ENCODE measurements at regions not wholly inside any gene's neighbourhood (a gene's known extent, or its start where the extent isn't known, plus 50 kb on each side); places are given as distances from the start of the nearest gene placed in this dataset.
"Not testable (repeated sequence)": the region's sequence is repeated elsewhere in the genome, so short reads cannot be mapped to it uniquely, and the experiment has no call there.

GRCh38 chr9:22954550-22954949 lies 507.9 kb downstream of the DMRTA1 start:
- no peak overlapping the region for H3K4me3 Mint-ChIP-seq
- ATAC-seq (replicated peaks) = no peak
- H3K36me3 Mint-ChIP-seq (ENCODE audit: low read depth) = no peaks in the 10 kb centered on the region
- H3K27ac Mint-ChIP-seq = no peak overlapping the region
- no peaks in the 10 kb centered on the region for H3K27me3 Mint-ChIP-seq
- no peaks in the 10 kb centered on the region for H3K4me1 Mint-ChIP-seq
- peaks cover 8% of the 10 kb centered on the region for H3K9me3 Mint-ChIP-seq

DNA sequence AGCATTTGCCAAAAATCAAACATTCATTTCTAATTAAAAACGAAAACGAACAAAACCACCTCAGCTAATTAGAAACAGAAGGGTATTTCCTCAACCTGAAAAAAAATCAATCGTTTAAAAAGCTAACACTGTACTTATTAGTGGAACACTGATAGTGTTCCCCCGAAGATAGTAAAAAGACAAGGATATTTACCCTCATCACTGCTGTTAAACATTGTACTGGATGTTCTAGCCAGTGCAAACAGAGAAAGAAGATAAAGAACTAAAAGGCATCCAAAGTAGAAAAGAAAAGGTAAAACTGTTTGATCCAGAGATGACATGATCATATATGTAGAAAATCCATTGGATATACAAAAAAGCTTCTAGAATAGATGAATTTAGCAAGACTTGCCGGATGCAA lies 508.3 kb downstream of the DMRTA1 start:
- Mint-ChIP-seq H3K4me3 (no peak overlapping the region), H3K27ac (no peak overlapping the region), H3K27me3 (no peaks in the 10 kb centered on the region), H3K36me3 (ENCODE audit: low read depth) (no peaks in the 10 kb centered on the region), H3K4me1 (no peaks in the 10 kb centered on the region), H3K9me3 (peaks cover 7% of the 10 kb centered on the region)
- ATAC-seq (replicated peaks) = no peak

- Mint-ChIP-seq H3K27ac (no peak overlapping the region), H3K4me1 (no peaks in the 10 kb centered on the region), H3K4me3 (no peak overlapping the region), H3K27me3 (no peaks in the 10 kb centered on the region), H3K9me3 (peaks cover 3% of the 10 kb centered on the region), H3K36me3 (ENCODE audit: low read depth) (no peaks in the 10 kb centered on the region)
- no peak for ATAC-seq (replicated peaks)
Measured at GRCh38 chr9:22969350-22969979, 522.8 kb downstream of the DMRTA1 start.

DNA sequence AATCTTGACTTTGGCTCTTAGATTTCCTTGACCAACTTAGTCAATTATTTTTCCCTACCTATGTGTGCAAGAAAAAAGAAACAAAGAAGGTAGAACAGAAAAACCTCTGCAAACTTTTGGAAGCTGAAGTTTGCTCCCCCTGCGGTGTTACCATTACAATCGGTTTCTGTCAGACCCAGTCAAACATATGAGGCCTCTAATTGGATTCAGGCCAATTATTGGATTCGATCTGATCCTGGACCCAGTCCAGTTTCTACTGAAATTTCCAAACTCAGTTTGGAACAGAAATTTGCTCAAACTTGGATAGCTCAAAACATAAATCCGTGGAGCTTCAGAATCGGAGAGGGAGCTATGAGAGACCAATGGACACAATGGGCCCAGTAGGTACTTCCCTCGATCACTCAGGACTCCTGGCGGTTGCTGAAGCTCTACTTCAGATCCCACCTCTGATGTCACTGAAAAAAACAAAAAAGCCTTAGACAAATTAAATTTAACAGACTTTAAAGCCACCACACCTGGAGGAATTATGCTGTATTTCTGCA lies 523.9 kb downstream of the DMRTA1 start:
- Mint-ChIP-seq H3K4me3 (no peak overlapping the region), H3K36me3 (ENCODE audit: low read depth) (no peaks in the 10 kb centered on the region), H3K27me3 (no peaks in the 10 kb centered on the region), H3K4me1 (no peaks in the 10 kb centered on the region), H3K9me3 (peaks cover 3% of the 10 kb centered on the region), H3K27ac (no peak overlapping the region)
- ATAC-seq (replicated peaks) = no peak

DNA sequence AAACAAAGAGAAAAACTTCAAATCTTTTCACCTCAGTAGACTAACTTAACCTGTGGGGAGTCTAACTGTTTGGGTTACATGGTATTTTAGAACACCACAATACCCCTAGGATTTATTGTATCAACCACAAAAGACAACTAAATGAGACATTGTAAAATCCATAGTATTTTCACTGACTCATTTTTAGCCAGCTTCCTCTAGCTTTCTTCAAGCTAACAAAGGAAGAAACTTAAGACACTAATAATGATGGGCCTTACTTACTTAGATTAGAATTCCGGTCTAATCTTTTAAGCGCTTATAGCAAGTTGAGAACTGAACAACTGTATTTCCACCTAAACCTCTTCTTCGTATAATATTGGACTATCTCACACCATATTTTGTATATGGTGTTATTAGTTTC lies 529.3 kb downstream of the DMRTA1 start:
- Mint-ChIP-seq H3K4me1 (no peaks in the 10 kb centered on the region), H3K4me3 (no peak overlapping the region), H3K27ac (no peak overlapping the region), H3K27me3 (no peaks in the 10 kb centered on the region), H3K36me3 (ENCODE audit: low read depth) (no peaks in the 10 kb centered on the region), H3K9me3 (no peaks in the 10 kb centered on the region)
- no peak for ATAC-seq (replicated peaks)

- no peak for ATAC-seq (replicated peaks)
- Mint-ChIP-seq H3K4me1 (no peaks in the 10 kb centered on the region), H3K9me3 (no peaks in the 10 kb centered on the region), H3K4me3 (no peak overlapping the region), H3K27ac (no peak overlapping the region), H3K36me3 (ENCODE audit: low read depth) (no peaks in the 10 kb centered on the region), H3K27me3 (no peaks in the 10 kb centered on the region)
Measured at GRCh38 chr9:22976454-22976853, 529.8 kb downstream of the DMRTA1 start.

GRCh38 chr9:22980429-22980828 lies 533.8 kb downstream of the DMRTA1 start:
- not testable (repeated sequence) for H3K4me3 Mint-ChIP-seq; ATAC-seq (replicated peaks); H3K9me3 Mint-ChIP-seq; H3K36me3 Mint-ChIP-seq (ENCODE audit: low read depth); H3K4me1 Mint-ChIP-seq; H3K27me3 Mint-ChIP-seq; H3K27ac Mint-ChIP-seq

DNA sequence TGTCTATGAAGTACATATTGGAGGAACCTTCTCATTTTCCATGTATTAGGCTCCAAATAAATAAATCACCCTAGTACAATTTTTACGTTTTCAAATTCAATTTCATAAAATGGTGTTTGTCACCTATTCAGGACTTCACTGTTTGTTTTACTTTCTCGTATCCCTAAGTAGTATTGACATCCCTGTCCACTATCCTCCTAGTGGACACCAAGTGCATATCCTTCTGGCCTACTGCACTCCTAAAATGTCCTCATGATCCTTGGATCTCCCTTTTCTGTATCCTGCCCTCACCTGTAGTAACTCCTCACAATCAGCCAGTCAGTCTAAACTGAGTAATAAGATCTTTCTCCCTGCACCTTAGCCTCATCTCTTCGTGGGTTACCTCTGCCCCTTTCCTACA lies 539.9 kb downstream of the DMRTA1 start:
- H3K4me3 Mint-ChIP-seq = no peak overlapping the region
- ATAC-seq (replicated peaks) = no peak
- no peak overlapping the region for H3K27ac Mint-ChIP-seq
- no peaks in the 10 kb centered on the region for H3K36me3 Mint-ChIP-seq (ENCODE audit: low read depth)
- H3K27me3 Mint-ChIP-seq = no peaks in the 10 kb centered on the region
- no peaks in the 10 kb centered on the region for H3K4me1 Mint-ChIP-seq
- H3K9me3 Mint-ChIP-seq = peaks cover 6% of the 10 kb centered on the region

DNA sequence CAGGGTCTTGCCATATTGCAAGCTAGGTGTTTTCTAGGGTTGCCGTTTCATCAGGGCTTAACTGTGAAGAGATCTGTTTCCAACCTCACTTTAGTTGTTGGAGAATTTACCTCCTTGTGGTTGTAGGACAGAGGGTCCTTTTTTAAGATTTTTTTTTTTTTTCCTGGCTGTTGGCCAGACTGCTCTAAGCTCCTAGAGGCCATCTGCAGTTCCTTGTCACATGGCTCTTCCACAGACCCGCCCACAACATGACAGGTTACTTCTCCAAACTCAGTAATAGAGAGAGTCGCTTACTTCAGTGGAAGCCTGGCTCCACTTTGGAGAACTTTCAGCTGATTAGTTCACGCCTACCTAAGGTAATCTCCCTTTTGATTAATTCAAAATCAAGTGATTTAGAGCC lies 543.7 kb downstream of the DMRTA1 start:
- H3K27ac Mint-ChIP-seq = no peak overlapping the region
- no peak overlapping the region for H3K4me3 Mint-ChIP-seq
- H3K36me3 Mint-ChIP-seq (ENCODE audit: low read depth) = no peaks in the 10 kb centered on the region
- H3K27me3 Mint-ChIP-seq = no peaks in the 10 kb centered on the region
- no peaks in the 10 kb centered on the region for H3K4me1 Mint-ChIP-seq
- ATAC-seq (replicated peaks) = no peak
- peaks cover 12% of the 10 kb centered on the region for H3K9me3 Mint-ChIP-seq

GRCh38 chr9:22992780-22993179 lies 546.2 kb downstream of the DMRTA1 start:
- no peak for ATAC-seq (replicated peaks)

DNA sequence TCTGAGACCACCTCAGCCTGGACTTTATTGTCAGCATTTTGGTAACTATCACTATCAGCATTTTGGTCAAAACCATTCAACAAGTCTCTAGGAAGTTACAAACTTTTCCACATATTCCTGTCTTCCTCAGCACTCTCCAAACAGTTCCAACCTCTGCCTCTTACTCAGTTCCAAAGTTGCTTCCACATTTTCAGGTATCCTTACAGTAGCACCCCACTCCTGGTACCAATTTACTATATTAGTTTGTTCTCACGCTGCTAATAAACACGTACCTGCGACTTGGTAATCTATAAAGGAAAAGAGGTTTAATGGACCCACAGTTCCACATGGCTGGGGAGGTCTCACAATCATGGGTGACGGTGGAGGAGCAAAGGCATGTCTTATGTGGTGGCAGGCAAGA lies 551.3 kb downstream of the DMRTA1 start:
- Mint-ChIP-seq H3K4me1 (no peaks in the 10 kb centered on the region), H3K27me3 (no peaks in the 10 kb centered on the region), H3K9me3 (peaks cover 29% of the 10 kb centered on the region), H3K4me3 (no peak overlapping the region), H3K36me3 (ENCODE audit: low read depth) (no peaks in the 10 kb centered on the region), H3K27ac (no peak overlapping the region)
- no peak for ATAC-seq (replicated peaks)

More at GRCh38 chr9:22992780-22993179, 546.2 kb downstream of the DMRTA1 start:
- H3K36me3 Mint-ChIP-seq (ENCODE audit: low read depth) = no peaks in the 10 kb centered on the region
- H3K27me3 Mint-ChIP-seq = no peaks in the 10 kb centered on the region
- no peaks in the 10 kb centered on the region for H3K4me1 Mint-ChIP-seq
- no peak overlapping the region for H3K27ac Mint-ChIP-seq
- H3K4me3 Mint-ChIP-seq = no peak overlapping the region
- peaks cover 17% of the 10 kb centered on the region for H3K9me3 Mint-ChIP-seq

DNA sequence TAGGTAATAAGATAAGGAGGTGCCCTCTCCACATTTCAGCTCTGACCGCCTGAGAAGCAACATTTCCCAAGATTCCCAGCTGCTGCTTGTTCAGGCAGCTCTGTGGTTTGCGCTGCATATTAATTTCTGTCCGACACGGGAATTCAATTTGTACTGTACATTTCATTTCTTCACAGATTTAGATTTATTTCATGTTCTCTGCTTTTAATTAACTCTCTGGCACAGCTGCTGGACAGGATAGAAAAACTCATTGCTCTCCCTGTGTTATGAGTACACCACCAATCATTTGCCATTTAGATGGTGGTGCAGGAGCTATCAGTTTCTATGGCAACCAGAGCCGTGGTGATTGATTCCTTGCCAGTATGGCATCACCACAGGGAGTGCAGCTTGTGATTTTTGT lies 558.5 kb downstream of the DMRTA1 start:
- H3K27ac Mint-ChIP-seq = no peak overlapping the region
- no peak for ATAC-seq (replicated peaks)
- no peaks in the 10 kb centered on the region for H3K36me3 Mint-ChIP-seq (ENCODE audit: low read depth)
- no peaks in the 10 kb centered on the region for H3K27me3 Mint-ChIP-seq
- no peaks in the 10 kb centered on the region for H3K4me1 Mint-ChIP-seq
- H3K4me3 Mint-ChIP-seq = no peak overlapping the region
- peaks cover 4% of the 10 kb centered on the region for H3K9me3 Mint-ChIP-seq

DNA sequence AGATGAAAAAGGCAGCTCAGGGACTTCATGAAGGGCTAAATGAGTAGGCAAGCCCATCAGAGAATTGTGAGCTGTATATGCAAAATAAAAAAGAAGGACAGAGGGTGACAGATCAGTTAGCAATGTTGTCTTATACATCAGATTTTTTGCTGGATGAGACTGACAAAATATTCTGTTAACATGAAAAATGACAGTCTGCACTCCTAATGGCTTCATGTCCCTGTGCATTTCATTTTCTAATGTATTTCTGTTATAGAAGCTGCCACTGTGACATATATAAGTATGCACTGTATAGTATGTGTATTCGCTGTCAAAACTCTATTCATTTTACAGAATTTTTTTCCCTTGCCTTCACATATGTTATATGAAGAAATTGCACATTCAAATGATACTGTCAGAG lies 559.5 kb downstream of the DMRTA1 start:
- peaks cover 4% of the 10 kb centered on the region for H3K9me3 Mint-ChIP-seq
- no peak overlapping the region for H3K27ac Mint-ChIP-seq
- no peaks in the 10 kb centered on the region for H3K27me3 Mint-ChIP-seq
- no peak overlapping the region for H3K4me3 Mint-ChIP-seq
- no peaks in the 10 kb centered on the region for H3K36me3 Mint-ChIP-seq (ENCODE audit: low read depth)
- H3K4me1 Mint-ChIP-seq = no peaks in the 10 kb centered on the region
- no peak for ATAC-seq (replicated peaks)

- Mint-ChIP-seq H3K4me3 (no peak overlapping the region), H3K27me3 (no peaks in the 10 kb centered on the region), H3K27ac (no peak overlapping the region), H3K4me1 (no peaks in the 10 kb centered on the region), H3K9me3 (no peaks in the 10 kb centered on the region), H3K36me3 (ENCODE audit: low read depth) (no peaks in the 10 kb centered on the region)
- ATAC-seq (replicated peaks) = no peak
Measured at GRCh38 chr9:23011669-23012068, 565.0 kb downstream of the DMRTA1 start.

DNA sequence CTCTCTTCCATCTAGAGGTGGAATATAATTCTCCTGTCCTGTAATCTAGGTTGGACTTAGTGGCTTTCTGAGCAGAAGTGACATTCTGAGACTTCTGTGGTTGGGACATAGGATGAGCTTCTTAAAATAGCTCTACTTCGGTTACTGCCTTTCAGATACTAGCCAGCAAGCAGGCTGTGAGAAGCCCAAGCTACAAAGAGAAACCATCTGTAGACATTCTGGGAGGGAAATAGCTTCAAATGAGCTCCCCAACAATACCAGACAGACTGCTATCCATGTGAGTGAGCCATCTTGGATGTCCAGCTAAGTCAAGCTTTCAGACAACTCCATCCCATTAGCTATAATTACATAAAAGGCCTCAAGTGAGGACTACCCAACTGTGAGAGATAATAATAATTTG lies 568.9 kb downstream of the DMRTA1 start:
- H3K27ac Mint-ChIP-seq = no peak overlapping the region
- H3K4me3 Mint-ChIP-seq = no peak overlapping the region
- H3K4me1 Mint-ChIP-seq = no peaks in the 10 kb centered on the region
- no peak for ATAC-seq (replicated peaks)
- H3K9me3 Mint-ChIP-seq = no peaks in the 10 kb centered on the region
- no peaks in the 10 kb centered on the region for H3K27me3 Mint-ChIP-seq
- H3K36me3 Mint-ChIP-seq (ENCODE audit: low read depth) = no peaks in the 10 kb centered on the region

DNA sequence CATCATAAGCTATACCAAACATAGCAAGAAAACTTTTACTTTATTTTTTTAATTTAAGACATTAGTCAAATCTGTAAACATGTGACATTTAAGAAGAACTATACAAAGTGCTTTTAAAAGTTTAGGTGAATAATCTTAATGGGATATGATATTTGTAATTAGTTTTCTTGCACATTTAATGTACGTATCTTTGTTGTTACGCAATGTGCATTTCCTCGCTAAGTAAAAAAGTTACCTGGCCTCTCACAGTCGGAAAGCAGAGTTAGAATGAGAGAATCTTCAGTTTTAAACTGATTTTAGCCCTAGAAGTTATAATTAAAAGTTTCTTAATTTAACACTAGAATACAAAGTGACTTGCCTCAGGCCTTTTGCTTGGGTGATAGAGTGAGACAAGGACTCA lies 589.8 kb downstream of the DMRTA1 start:
- Mint-ChIP-seq H3K27me3 (no peaks in the 10 kb centered on the region), H3K4me3 (no peak overlapping the region)
- ATAC-seq (replicated peaks) = no peak

More for the DNA sequence above, 589.8 kb downstream of the DMRTA1 start:
- Mint-ChIP-seq H3K4me1 (no peaks in the 10 kb centered on the region), H3K9me3 (peaks cover 17% of the 10 kb centered on the region), H3K27ac (no peak overlapping the region), H3K36me3 (ENCODE audit: low read depth) (no peaks in the 10 kb centered on the region)

Data from activated T-helper 17 cell treated with anti-CD3 and anti-CD28 coated beads, Interleukin-2, amount 50 U/mL, for 72 hours (primary cell).